Stomach (tissue), 8 donors: ENCODE measurements at regions not wholly inside any gene's neighbourhood (a gene's known extent, or its start where the extent isn't known, plus 50 kb on each side); places are given as distances from the start of the nearest gene placed in this dataset.

ENCODE experiments used
- DNase-seq, 2 donors: peaks; one replicate each; pipeline versions ENCODE4 v3.0.0 to v3.0.0-alpha.2; 2013 to 2019
- H3K27ac ChIP-seq, 5 donors: fragments of 200-600 bp in 4 of 5; sonication (generic) in 4 of 5; one replicate each; pipeline ENCODE4 v1.5.1; 2013 to 2019; ENCODE audit warnings: mild to moderate bottlenecking in 1 of 5, moderate library complexity in 1 of 5
- H3K27me3 ChIP-seq, 3 donors: fragments of 200-600 bp; sonication (generic); one replicate each; pipeline ENCODE4 v1.5.1; 2017 to 2019; ENCODE audit warnings: mixed run types in 1 of 3
- H3K36me3 ChIP-seq, 4 donors: fragments of 200-600 bp; sonication (generic); 1 replicate in 3 of 4; 2 replicates in 1 of 4; pipeline ENCODE4 v1.5.1; 2016 to 2019
- H3K4me1 ChIP-seq, 4 donors: fragments of 200-600 bp; sonication (generic); one replicate each; pipeline ENCODE4 v1.5.1; 2016 to 2019
- H3K4me3 ChIP-seq, 4 donors: fragments of 200-600 bp; sonication (generic) in 3 of 4; one replicate each; pipeline ENCODE4 v1.5.1; 2016 to 2019; ENCODE audit warnings: mild to moderate bottlenecking in 1 of 4
- H3K9me3 ChIP-seq, 4 donors: fragments of 200-600 bp; sonication (generic); one replicate each; pipeline ENCODE4 v1.5.1; 2016 to 2019
- CTCF ChIP-seq, 7 experiments: fragments of 450-650 bp in 4 of 7; fragments of 200-600 bp in 3 of 7; sonication (generic) in 3 of 7; IDR thresholded peaks; one replicate each; pipeline ENCODE4 v1.5.1; 2016 to 2019; ENCODE audit warnings: antibody characterized with exemption in 7 of 7, control low read depth in 2 of 7, mild to moderate bottlenecking in 1 of 7
- EP300 ChIP-seq: sonication (generic); formaldehyde crosslinking; IDR thresholded peaks from one replicate; pipeline ENCODE4 v1.6.1; 2017; ENCODE audit warnings: antibody characterized with exemption
- POLR2A ChIP-seq, 4 donors: fragments of 450-650 bp; IDR thresholded peaks; one replicate each; pipeline ENCODE4 v1.6.1; 2016; ENCODE audit warnings: antibody characterized with exemption in 4 of 4, control low read depth in 2 of 4, mild to moderate bottlenecking in 1 of 4, moderate library complexity in 1 of 4
- POLR2AphosphoS5 ChIP-seq, 3 donors: sonication (generic); formaldehyde crosslinking; IDR thresholded peaks; one replicate each; pipeline ENCODE4 v1.6.1; 2016; ENCODE audit warnings: antibody characterized with exemption in 3 of 3
- WGBS, 5 donors: extraction: QIAGEN DNeasy Blood & Tissue Kit in 3 of 5; methylation state at CpG; one replicate each; pipeline versions ENCODE4 v1.1.5 to v1.1.7; 2013 to 2018; 5-methylcytosine and 5-hydroxymethylcytosine counted together
- intact Hi-C: fragments of 100-400 bp; cut with DNase I; formaldehyde crosslinking; loops from one replicate; pipeline ENCODE4 v1.15.1; 2023; ENCODE audit warnings: low total_unique reads
- donor health status: healthy with polysubstance abuse.
- donor health status: Bipolar disorder and iron deficiency.
- donor health status: healthy.

GRCh38 chr2:12862541-12862940 is 145.8 kb downstream of the TRIB2 start:
- H3K27me3 ChIP-seq: no peaks in the 10 kb centered on the region
- no peak for DNase-seq
- TF ChIP-seq CTCF (IDR thresholded peaks at IDR 0.05) (no peak), EP300 (no peak), POLR2AphosphoS5 (IDR thresholded peaks at IDR 0.05) (no peak), POLR2A (IDR thresholded peaks at IDR 0.05) (no peak)
- intact Hi-C loops: no loop called here
- H3K4me3 ChIP-seq: no peak overlapping the region
- no peaks in the 10 kb centered on the region for H3K36me3 ChIP-seq
- peaks cover 0 to 6% (median 0%) of the 10 kb centered on the region in 4 donors for H3K4me1 ChIP-seq
- H3K9me3 ChIP-seq: peaks cover 5 to 15% (median 10%) of the 10 kb centered on the region in 4 donors
- H3K27ac ChIP-seq: no peak overlapping the region

- no peak for DNase-seq
- no peak overlapping the region for H3K4me3 ChIP-seq
- peaks cover 0 to 6% (median 0%) of the 10 kb centered on the region in 4 donors for H3K4me1 ChIP-seq
- no peak for TF ChIP-seq POLR2AphosphoS5 (IDR thresholded peaks at IDR 0.05)
- TF ChIP-seq POLR2A (IDR thresholded peaks at IDR 0.05): no peak
- no peak for TF ChIP-seq EP300
- no peak for TF ChIP-seq CTCF (IDR thresholded peaks at IDR 0.05)
- no peak overlapping the region for H3K27ac ChIP-seq
- intact Hi-C loops: no loop called here
- 89 to 97% (median 92%) methylated on average over 2 of the region's 2 CpGs for WGBS, 5 donors
- H3K9me3 ChIP-seq: peaks cover 5 to 15% (median 10%) of the 10 kb centered on the region in 4 donors
- no peaks in the 10 kb centered on the region for H3K36me3 ChIP-seq
- H3K27me3 ChIP-seq: no peaks in the 10 kb centered on the region
Observed at GRCh38 chr2:12863937-12864336, 147.2 kb downstream of the TRIB2 start.

DNA sequence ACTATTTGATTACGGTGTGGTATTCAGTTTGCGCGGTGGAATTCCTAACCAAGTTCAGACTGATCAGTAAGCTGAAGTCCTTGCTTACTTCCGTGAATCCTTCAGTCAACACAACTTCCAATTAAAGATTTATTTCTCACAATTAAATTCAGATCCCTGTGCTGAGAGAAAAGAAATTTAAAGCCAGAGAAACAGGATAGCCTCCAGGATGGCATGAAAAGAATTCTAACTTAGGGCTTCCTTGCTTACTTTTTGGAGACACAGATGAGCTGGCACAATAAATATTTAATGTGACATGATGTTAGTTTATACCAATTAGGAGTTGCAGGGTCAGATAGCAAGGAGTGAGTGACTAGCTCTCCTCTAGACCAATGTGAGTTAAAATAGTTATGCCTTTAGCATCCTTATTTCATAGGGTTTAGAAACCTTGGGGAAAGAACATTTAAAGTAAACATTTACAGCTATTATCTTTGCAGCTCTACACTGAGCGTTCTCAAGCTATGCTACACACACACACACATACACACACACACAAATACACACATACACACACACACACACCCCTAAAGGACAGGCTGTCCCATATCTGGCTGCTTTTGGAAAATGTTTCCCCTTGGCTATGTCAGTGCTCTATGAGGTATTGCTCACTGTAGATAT is 151.0 kb downstream of the TRIB2 start:
- WGBS, 5 donors: 64 to 76% (median 76%) methylated on average over 5 of the region's 5 CpGs
- TF ChIP-seq POLR2A (IDR thresholded peaks at IDR 0.05): no peak
- TF ChIP-seq EP300: no peak
- no peak for TF ChIP-seq POLR2AphosphoS5 (IDR thresholded peaks at IDR 0.05)
- no peak for TF ChIP-seq CTCF (IDR thresholded peaks at IDR 0.05)
- no peak for DNase-seq
- no peaks in the 10 kb centered on the region for H3K27me3 ChIP-seq
- no peaks in the 10 kb centered on the region for H3K36me3 ChIP-seq
- H3K4me3 ChIP-seq: no peak overlapping the region
- intact Hi-C loops: no loop called here
- H3K27ac ChIP-seq: no peak overlapping the region
- H3K4me1 ChIP-seq: no peaks in the 10 kb centered on the region
- peaks cover 5 to 15% (median 10%) of the 10 kb centered on the region in 4 donors for H3K9me3 ChIP-seq

GRCh38 chr2:12870692-12871091 is 154.0 kb downstream of the TRIB2 start:
- Histone ChIP-seq H3K4me1 (no peaks in the 10 kb centered on the region), H3K36me3 (no peaks in the 10 kb centered on the region), H3K27me3 (no peaks in the 10 kb centered on the region), H3K9me3 (no peaks in the 10 kb centered on the region), H3K27ac (no peak overlapping the region), H3K4me3 (no peak overlapping the region)
- DNase-seq: no peak
- WGBS, 5 donors: 80 to 94% (median 89%) methylated on average over 1 of the region's 1 CpG
- intact Hi-C loops: no loop called here
- no peak for TF ChIP-seq POLR2A (IDR thresholded peaks at IDR 0.05)
- no peak for TF ChIP-seq EP300
- TF ChIP-seq POLR2AphosphoS5 (IDR thresholded peaks at IDR 0.05): no peak
- no peak for TF ChIP-seq CTCF (IDR thresholded peaks at IDR 0.05)
